ENCODE measurements at regions not wholly inside any gene's neighbourhood (a gene's known extent, or its start where the extent isn't known, plus 50 kb on each side); places are given as distances from the start of the nearest gene placed in this dataset.

DNA sequence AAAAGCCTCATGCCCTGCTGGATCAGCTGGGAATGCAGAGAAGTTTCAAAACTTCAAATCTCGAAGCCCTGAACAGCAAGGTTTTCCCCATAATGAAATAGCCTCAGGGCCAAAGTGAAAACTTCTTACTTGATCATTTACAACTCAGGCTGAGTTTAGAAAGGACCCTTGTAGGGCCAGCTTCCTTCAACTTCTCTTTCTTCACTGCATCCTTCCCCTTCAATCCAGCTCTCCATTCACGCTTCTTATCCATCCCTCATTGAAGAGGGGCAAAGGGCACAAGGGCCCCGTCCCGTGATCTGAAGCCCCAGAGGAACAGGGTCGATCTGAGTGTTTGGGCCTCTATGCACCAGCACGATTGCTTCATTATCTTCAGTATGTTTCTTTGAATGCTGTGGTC, 392.2 kb upstream of the CELF2 start:
- ATAC-seq (ENCODE audit: low read depth) = no peak
- ChIA-PET POLR2A (ENCODE audit: unreplicated experiment) (no interaction called here), CTCF (interaction anchor here (0.6 kb wide), 1 partner anchor 84 kb away, joined by 8 read pairs; no protein-coding TSS in a partner anchor)
- Histone ChIP-seq H2BK15ac (ENCODE audit: low read depth, low read length) (no peak overlapping the region), H3K18ac (ENCODE audit: low read depth, low read length) (no peak overlapping the region), H3K14ac (replicated peaks; ENCODE audit: low read depth, low read length) (no peak overlapping the region), H3K56ac (ENCODE audit: extremely low read depth, insufficient read depth, low read length) (no peak overlapping the region), H3K23ac (ENCODE audit: low read depth, low read length) (no peak overlapping the region), H2AFZ (replicated peaks; ENCODE audit: low read length, poor library complexity) (no peak overlapping the region), H4K91ac (ENCODE audit: insufficient read depth, low read depth, low read length) (no peak overlapping the region), H3K9me1 (ENCODE audit: insufficient read depth, low read length) (no peaks in the 10 kb centered on the region), H4K5ac (ENCODE audit: low read depth, low read length) (no peak overlapping the region), H3K36me3 (ENCODE audit: control insufficient read depth, insufficient read depth, low read length) (no peaks in the 10 kb centered on the region), H2AK9ac (replicated peaks; ENCODE audit: low read depth, low read length, poor library complexity) (no peak overlapping the region), H3K4me1 (ENCODE audit: control insufficient read depth, insufficient read depth, low read length) (peaks cover 2% of the 10 kb centered on the region; the same call in 1 of the 2 replicates), H2BK20ac (ENCODE audit: low read depth, low read length) (no peak overlapping the region), H3K27me3 (ENCODE audit: control insufficient read depth, insufficient read depth, low read length) (no peaks in the 10 kb centered on the region; the same call in 1 of the 2 replicates), H3K27ac (ENCODE audit: insufficient read depth, low read length) (no peak overlapping the region), H4K8ac (ENCODE audit: low read depth in 2 of 2, low read length in 2 of 2) (no peak overlapping the region), H2AK5ac (ENCODE audit: low read depth, low read length) (no peak overlapping the region), H3K9ac (ENCODE audit: low read depth, low read length) (no peak overlapping the region), H3K9me3 (ENCODE audit: control insufficient read depth, insufficient read depth, low read length) (no peaks in the 10 kb centered on the region), H4K20me1 (ENCODE audit: insufficient read depth, low read length) (no peaks in the 10 kb centered on the region), H3K4me3 (ENCODE audit: insufficient read depth, low read depth, low read length) (no peak overlapping the region), H3K4me2 (ENCODE audit: low read depth, low read length) (no peak overlapping the region), H3K4ac (ENCODE audit: low read depth, low read length) (no peak overlapping the region), H3K79me1 (ENCODE audit: low read depth in 1 of 2, low read length in 2 of 2) (no peaks in the 10 kb centered on the region), H2BK5ac (ENCODE audit: low read depth, low read length, poor library complexity, severe bottlenecking) (no peak overlapping the region), H2BK120ac (ENCODE audit: low read depth, low read length) (no peak overlapping the region)
- intact Hi-C loops (cut with micrococcal nuclease) (no loop called here), in situ Hi-C loops (cut with MboI; ENCODE audit: low sequenced_read_pairs) (no loop called here), dilution Hi-C loops (cut with HindIII; ENCODE audit: low sequenced_read_pairs, unreplicated experiment) (no loop called here)
- BruUV-seq (replicated peaks) = no TSS peak
- DNase-seq = no peak
- WGBS, 2 experiments (ENCODE audit: extremely low coverage in 2 of 2, insufficient read length in 1 of 2) = no CpG with 5 or more reads among the region's 6 CpGs
- TF ChIP-seq MAFK (IDR thresholded peaks at IDR 0.05; ENCODE audit: low read depth, low read length) (no peak), RFX5 (IDR thresholded peaks at IDR 0.05; ENCODE audit: low read depth, low read length) (no peak)

Data from IMR-90 (cell line).